Limb (tissue), 2 donors: ENCODE measurements at regions not wholly inside any gene's neighbourhood (a gene's known extent, or its start where the extent isn't known, plus 50 kb on each side); places are given as distances from the start of the nearest gene placed in this dataset.

Experiments
- DNase-seq, 2 donors: peaks; one replicate each; pipeline ENCODE4 v3.0.0-alpha.2; 2016; ENCODE audit errors: extremely low spot score in 2 of 2

- no peak for DNase-seq
These were observed 205.0 kb upstream of the ADAMTS9 start for GRCh38 chr3:64892671-64893309.

DNA sequence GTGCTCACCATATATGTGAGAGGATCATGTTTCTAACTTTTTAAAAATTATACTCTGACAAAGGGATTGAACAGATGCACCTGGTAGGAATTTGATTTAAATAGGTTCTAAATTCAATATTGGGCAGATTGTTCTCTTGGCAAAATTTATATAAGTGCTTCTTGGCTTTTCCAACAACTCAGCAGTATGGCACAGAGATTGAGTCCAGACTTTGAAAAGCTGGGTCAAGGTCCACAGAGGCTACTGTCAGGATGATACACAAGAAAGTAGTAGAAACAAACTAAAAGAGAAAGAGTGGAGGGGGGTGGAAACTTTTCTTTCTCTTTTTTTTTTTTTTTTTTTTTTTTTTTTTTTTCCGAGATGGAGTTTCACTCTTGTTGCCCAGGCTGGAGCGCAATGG is 203.2 kb upstream of the ADAMTS9 start:
- DNase-seq: no peak

DNA sequence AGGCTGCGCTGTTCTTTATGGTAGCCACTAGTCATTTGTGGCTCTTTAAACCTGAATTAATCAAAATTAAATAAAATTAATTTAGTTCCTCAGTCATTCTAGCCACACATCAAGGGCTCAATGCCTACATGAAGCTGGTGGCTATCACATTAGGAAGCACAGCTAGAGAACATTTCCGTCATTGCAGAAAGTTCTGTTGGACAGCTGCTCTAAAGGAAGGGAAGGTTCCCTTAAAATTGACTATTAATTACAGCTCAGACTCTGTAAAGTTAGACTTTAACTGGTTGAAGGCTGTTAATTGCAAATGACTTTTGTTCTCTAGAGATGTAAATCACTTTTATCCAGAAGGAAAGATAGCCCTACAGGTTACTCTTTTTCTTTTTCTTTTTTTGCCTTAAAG is 202.7 kb upstream of the ADAMTS9 start:
- no peak for DNase-seq

- DNase-seq: peak in 1 of 2 donors; percentile 55
These were observed 202.2 kb upstream of the ADAMTS9 start for GRCh38 chr3:64890006-64890405.

DNA sequence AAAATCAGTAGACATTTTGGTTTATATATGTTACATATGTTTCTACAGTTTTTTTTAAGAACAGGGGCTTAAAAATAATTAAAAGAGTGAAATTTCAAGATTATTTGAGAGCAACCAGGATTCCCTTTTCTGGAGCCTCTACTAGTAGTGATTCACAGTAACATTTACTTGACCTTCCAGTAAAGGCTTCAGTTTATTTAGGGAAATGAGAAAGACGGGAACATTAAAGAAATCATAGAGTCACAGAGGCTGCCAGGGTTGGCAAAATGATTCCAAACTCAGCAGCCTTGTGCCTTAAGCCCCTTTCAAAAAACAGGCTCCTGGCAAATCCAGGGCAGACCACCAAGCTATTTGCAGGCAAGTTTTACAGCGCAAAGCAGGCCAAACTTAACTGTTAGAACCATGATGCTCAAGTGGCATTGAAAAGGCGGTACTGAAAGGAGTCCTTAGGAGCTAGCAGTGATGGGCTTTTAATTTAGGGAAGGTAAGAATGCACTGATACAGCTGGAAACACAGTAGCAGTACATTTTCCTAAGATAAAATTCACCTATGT is 201.1 kb upstream of the ADAMTS9 start:
- no peak for DNase-seq

- no peak for DNase-seq
These were observed 200.4 kb upstream of the ADAMTS9 start for GRCh38 chr3:64888165-64888564.

DNA sequence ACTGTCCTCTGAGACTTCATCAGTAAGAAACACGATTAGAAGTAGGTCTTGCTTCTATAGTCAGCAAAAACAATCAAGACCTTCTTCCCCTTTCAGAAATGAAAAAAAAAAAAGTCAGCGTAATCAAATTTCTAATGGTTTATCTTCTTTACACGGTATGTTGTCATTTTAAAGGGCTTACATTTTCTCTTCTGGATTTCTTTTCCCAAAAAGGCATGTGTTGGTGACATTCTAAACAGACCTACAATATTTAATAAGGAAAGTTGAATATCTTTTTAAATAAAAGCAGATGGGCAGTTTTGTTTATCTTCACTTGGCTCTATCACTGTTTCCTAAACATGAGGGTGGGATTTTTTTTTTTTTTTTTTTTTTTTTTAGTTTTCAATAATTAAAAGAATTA is 197.3 kb upstream of the ADAMTS9 start:
- DNase-seq: no peak

DNA sequence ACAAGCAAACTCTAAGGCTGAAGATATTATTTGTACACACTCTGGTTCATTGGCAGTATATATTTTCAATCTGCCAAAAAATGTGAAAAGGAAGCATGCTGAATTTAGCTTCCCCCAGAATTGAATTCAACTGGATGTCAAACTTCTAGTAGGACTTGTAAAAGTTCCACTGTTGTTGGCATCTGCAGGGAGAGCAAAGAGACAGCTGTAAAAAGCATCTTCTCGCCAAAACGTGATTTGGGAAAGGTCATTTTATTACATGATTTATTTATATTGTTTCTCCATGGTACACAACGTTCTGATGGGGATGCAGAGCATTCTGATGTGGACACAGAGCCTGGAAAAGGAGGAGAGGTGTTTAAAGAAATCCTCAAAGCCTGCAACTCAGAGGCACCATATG is 196.7 kb upstream of the ADAMTS9 start:
- DNase-seq: no peak

- no peak for DNase-seq
These were observed 193.1 kb upstream of the ADAMTS9 start for GRCh38 chr3:64880916-64881315.

DNA sequence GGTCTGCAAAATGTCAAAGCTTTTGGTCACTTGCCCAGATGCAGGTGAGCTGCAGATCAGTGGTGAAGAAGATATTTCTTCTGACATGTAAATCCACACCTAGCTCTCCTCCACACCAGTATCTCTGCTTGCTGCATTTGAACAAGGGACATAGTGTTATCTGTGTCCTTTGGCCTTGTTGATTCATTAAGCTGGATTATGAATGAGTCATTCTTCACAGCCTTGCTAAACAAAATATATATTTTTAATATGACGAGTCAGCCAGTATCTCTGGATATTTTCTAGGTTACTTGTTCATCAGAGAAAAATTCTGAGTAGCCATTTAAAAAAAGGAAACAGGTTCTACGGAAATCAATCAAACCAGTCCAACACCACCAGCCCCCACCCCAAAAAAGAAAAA is 190.6 kb upstream of the ADAMTS9 start:
- DNase-seq: no peak

GRCh38 chr3:64873400-64873799 is 185.6 kb upstream of the ADAMTS9 start:
- no peak for DNase-seq

DNA sequence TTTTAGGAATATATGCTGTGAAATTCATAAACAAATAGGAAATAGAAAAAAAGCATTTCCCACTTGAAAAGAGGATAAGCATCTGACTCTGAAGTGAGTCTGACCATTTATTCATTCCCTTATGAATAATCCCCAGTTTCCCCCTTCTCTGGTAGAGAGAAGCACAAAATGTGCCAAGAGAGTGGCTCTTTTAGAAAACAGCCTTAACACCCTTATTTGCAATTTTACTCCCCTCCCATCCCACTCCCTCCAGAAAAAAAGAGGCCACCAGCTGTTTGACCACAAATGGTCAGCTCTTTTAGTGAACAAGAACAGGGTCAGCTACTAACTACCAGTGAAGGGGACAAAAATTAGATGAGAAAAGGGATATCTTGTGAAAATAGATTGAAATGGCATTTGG is 184.5 kb upstream of the ADAMTS9 start:
- no peak for DNase-seq

GRCh38 chr3:64871834-64872249 is 184.0 kb upstream of the ADAMTS9 start:
- no peak for DNase-seq

GRCh38 chr3:64870876-64871646 is 183.3 kb upstream of the ADAMTS9 start:
- DNase-seq: no peak

GRCh38 chr3:64867224-64867623 is 179.4 kb upstream of the ADAMTS9 start:
- no peak for DNase-seq

DNA sequence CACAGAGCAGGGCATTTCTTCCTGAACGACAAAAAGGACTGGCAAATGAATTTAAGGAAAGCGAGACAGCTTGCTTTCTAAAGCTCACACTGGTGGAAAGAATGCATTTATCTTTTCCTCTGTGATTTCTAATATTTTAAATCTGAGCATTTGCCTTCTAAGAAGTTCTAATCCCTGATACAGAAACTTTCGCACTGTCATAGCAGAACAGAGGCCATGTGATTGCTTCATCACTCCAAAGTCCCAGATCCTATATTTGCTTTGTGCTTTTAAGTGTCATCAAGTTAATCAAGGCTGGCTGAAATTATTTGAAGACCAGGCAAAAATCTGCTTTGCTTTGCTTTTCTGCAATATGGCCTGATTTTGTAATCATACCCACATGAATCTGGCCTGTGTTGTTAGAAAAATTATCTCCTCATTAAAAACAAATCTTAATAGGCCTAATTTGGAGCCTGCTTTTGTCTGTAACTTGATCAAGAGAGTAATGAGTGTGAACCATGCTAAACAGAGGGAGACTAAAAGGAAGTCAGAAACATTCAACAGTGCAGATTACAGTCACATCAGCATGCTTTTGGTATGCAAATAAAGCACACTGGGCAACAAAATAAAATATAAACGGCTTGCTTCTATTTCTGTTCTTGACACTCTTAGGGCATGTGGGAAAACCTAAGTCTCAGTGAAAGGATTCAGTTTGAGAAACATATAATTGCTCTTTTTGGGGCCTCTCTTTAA is 178.2 kb upstream of the ADAMTS9 start:
- DNase-seq: no peak

DNA sequence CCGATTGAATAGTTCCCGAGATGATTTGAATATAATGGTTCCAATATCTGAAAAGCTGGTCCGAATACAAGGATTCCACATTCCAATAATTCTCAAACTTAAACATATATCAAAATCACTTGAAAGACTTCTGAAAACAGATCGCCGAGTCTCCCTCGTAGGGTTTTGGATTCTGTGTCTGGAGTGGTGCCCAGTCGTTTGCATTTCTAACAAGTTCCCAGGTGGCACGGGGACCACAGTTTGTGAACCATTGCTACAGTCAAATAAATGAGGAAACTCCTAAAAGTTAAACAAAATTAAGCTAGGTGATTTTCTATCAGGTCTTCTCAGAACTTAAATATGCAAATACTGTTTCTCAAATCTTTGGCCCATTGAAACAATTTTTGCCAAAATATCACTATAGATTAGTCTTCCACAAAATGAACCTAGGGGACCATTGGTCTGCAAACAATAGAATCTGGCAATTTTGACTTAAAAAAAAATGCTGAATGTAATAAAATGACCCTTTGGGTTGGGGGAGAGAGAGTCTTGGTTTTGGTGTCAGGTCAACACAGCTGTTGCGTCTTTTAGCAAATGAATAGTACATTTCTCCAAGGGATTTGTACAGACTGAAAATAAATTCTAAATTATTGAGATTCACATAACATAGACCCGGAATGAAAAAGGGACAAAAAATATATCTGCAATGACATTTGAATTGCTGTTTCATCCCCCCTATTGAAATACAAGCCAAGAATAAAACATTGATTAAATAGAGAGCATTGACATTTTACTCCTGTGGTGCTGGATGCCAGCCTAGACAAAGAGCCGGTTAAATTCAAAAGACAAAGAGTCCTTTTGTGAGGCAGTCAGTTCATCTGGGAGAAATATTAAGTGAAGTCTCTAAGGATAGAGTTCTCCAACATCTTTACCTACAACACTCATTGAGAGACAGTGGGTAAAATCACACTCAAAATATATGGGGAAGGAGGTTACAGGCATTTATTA is 175.7 kb upstream of the ADAMTS9 start:
- DNase-seq: no peak

GRCh38 chr3:64861684-64862083 is 173.9 kb upstream of the ADAMTS9 start:
- no peak for DNase-seq

- no peak for DNase-seq
These were observed 172.7 kb upstream of the ADAMTS9 start for GRCh38 chr3:64860536-64860870.

DNA sequence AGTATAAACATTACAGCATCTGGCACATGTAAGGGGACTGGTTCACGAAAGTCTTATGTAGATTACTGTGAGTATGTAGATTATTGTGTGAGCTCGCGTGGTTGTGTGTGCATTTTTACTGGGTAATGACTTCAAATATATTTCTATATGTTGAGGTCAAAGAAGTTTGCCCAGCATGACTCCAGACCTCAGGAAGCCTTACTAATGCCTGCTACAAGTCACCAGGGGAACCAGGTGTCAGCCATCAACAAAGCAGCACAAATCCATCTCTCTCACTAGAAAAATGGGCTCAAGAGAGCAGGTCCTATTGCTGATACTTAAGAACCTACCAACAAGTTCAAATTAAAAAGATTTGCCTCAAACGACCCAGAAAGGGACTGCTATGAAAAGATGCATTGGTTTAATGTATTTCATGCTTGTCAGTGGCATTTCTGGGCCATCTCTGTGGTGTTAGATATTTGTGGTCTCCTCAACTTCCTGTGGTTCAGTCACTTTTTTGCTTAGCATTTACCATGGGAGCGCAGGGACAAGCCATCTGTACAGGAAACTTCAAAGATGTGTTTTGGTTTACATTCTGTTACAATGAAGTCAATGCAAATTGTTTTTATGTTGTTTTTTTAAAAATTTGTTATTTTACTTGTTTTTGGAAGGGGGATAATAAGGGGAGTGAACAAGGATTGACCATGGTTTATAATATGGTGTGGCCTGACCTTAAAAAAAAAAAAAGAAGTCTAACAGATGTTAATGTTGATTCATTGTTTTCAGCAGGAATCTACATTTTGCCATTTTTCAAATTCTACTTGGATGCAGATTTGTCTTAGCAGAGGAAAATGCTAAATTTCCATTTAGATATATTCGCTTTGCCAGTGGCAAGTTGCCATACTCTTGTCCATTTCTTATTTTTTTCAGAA is 172.1 kb upstream of the ADAMTS9 start:
- DNase-seq: no peak
